ENCODE measurements at regions not wholly inside any gene's neighbourhood (a gene's known extent, or its start where the extent isn't known, plus 50 kb on each side); places are given as distances from the start of the nearest gene placed in this dataset.

DNA sequence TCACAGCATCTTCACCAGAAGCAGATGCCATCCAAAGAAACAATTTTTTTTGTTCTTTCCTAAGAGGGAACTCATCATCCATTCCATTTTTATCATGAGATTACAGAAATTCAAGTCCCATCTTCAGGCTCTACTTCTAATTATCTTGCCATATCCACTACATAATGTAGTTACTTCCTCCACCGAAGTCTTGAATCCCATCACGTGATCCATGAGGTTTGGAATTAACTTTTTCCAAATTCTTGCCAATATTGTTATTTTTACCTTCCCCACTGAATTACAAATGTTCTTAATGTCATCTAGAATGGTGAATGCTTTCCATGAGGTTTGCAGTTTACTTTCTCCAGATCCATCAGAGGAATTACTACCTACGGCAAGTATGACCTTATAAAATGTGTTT, 1014.7 kb upstream of the LRRN3 start:
- no peak overlapping the region for H3K27ac ChIP-seq (ENCODE audit: low read depth in 1 of 2, low read length in 2 of 2)
- no peak for DNase-seq (ENCODE audit: low spot score)
- TF ChIP-seq HNF4A (conservative IDR thresholded peaks at IDR 0.05): no peak
- TF ChIP-seq EGR1 (IDR thresholded peaks at IDR 0.05; ENCODE audit: low read depth in 2 of 2): no peak
- H3K9me3 ChIP-seq (ENCODE audit: control insufficient read depth in 4 of 4, low read length in 3 of 4): no peaks in the 10 kb centered on the region
- H3K36me3 ChIP-seq (ENCODE audit: control insufficient read depth in 4 of 4, insufficient read depth in 3 of 4, low read depth in 1 of 4, low read length in 3 of 4): no peaks in the 10 kb centered on the region
- H3K9ac ChIP-seq (ENCODE audit: low read depth in 1 of 2, low read length in 2 of 2): no peak overlapping the region
- no peaks in the 10 kb centered on the region for H3K4me1 ChIP-seq (ENCODE audit: control insufficient read depth in 4 of 4, insufficient read depth in 4 of 4, low read length in 3 of 4)
- 80% methylated on average over 3 of the region's 3 CpGs for WGBS
- H3K27me3 ChIP-seq (ENCODE audit: control insufficient read depth in 4 of 4, insufficient read depth in 4 of 4, low read length in 3 of 4): no peaks in the 10 kb centered on the region
- no peak overlapping the region for H3K4me3 ChIP-seq (ENCODE audit: low read depth in 1 of 3, low read length in 3 of 3)

DNA sequence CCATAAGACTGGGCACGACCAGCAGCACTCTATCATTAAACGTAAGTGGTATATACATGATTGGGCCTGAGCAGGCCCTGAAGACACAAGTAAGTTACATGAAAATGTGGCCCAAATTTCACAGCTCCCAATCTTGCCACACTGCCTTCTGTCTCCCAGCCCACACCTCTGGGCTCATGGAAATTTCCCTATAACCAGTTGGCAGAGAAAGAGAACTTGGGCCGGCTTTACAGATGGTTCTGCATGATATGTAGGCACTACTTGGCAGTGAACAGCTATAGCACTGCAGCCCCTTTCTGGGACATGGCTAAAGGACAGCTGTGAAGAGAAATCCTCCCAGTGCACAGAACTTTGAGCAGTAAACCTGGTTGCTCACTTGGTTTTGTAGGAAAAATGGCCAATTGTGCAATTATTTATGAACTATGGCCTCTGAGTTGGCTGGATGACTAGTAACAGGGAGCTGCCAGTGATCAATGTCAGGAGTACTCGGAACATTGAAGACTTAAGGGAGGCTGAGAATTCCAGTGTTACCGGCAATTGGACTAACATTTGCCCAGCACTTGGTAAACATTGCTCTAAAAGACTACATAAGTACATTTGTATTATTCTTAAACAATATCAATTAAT, 1006.6 kb upstream of the LRRN3 start:
- H3K4me3 ChIP-seq (ENCODE audit: low read depth in 1 of 3, low read length in 3 of 3): no peak overlapping the region
- no peaks in the 10 kb centered on the region for H3K9me3 ChIP-seq (ENCODE audit: control insufficient read depth in 4 of 4, low read length in 3 of 4)
- peaks cover 0 to 14% (median 7%) of the 10 kb centered on the region in 4 donors for H3K4me1 ChIP-seq (ENCODE audit: control insufficient read depth in 4 of 4, insufficient read depth in 4 of 4, low read length in 3 of 4)
- WGBS: 60% methylated on average over 5 of the region's 5 CpGs
- H3K9ac ChIP-seq (ENCODE audit: low read depth in 1 of 2, low read length in 2 of 2): no peak overlapping the region
- DNase-seq (ENCODE audit: low spot score): no peak
- no peak for TF ChIP-seq FOXA1 (IDR thresholded peaks at IDR 0.05)
- TF ChIP-seq RXRA (IDR thresholded peaks at IDR 0.05): peak; percentile 54 to 80
- peak; percentile 87 for TF ChIP-seq YY1 (IDR thresholded peaks at IDR 0.05)
- TF ChIP-seq TAF1 (conservative IDR thresholded peaks at IDR 0.05): peak; percentile 22
- TF ChIP-seq, protein P1, sequence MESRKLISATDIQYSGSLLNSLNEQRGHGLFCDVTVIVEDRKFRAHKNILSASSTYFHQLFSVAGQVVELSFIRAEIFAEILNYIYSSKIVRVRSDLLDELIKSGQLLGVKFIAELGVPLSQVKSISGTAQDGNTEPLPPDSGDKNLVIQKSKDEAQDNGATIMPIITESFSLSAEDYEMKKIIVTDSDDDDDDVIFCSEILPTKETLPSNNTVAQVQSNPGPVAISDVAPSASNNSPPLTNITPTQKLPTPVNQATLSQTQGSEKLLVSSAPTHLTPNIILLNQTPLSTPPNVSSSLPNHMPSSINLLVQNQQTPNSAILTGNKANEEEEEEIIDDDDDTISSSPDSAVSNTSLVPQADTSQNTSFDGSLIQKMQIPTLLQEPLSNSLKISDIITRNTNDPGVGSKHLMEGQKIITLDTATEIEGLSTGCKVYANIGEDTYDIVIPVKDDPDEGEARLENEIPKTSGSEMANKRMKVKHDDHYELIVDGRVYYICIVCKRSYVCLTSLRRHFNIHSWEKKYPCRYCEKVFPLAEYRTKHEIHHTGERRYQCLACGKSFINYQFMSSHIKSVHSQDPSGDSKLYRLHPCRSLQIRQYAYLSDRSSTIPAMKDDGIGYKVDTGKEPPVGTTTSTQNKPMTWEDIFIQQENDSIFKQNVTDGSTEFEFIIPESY (IDR thresholded peaks at IDR 0.05): peak; percentile 71
- TF ChIP-seq RAD21 (IDR thresholded peaks at IDR 0.05): peak; percentile 42 to 58
- peak in 1 of 2 donors; percentile 33 for TF ChIP-seq EGR1 (IDR thresholded peaks at IDR 0.05; ENCODE audit: low read depth in 2 of 2)
- TF ChIP-seq, protein P2, sequence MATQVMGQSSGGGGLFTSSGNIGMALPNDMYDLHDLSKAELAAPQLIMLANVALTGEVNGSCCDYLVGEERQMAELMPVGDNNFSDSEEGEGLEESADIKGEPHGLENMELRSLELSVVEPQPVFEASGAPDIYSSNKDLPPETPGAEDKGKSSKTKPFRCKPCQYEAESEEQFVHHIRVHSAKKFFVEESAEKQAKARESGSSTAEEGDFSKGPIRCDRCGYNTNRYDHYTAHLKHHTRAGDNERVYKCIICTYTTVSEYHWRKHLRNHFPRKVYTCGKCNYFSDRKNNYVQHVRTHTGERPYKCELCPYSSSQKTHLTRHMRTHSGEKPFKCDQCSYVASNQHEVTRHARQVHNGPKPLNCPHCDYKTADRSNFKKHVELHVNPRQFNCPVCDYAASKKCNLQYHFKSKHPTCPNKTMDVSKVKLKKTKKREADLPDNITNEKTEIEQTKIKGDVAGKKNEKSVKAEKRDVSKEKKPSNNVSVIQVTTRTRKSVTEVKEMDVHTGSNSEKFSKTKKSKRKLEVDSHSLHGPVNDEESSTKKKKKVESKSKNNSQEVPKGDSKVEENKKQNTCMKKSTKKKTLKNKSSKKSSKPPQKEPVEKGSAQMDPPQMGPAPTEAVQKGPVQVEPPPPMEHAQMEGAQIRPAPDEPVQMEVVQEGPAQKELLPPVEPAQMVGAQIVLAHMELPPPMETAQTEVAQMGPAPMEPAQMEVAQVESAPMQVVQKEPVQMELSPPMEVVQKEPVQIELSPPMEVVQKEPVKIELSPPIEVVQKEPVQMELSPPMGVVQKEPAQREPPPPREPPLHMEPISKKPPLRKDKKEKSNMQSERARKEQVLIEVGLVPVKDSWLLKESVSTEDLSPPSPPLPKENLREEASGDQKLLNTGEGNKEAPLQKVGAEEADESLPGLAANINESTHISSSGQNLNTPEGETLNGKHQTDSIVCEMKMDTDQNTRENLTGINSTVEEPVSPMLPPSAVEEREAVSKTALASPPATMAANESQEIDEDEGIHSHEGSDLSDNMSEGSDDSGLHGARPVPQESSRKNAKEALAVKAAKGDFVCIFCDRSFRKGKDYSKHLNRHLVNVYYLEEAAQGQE (IDR thresholded peaks at IDR 0.05): peak; percentile 53
- TF ChIP-seq, protein P3, sequence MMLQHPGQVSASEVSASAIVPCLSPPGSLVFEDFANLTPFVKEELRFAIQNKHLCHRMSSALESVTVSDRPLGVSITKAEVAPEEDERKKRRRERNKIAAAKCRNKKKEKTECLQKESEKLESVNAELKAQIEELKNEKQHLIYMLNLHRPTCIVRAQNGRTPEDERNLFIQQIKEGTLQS (IDR thresholded peaks at IDR 0.05): peak; percentile 61
- TF ChIP-seq, protein P4, sequence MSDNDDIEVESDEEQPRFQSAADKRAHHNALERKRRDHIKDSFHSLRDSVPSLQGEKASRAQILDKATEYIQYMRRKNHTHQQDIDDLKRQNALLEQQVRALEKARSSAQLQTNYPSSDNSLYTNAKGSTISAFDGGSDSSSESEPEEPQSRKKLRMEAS (IDR thresholded peaks at IDR 0.05): peak; percentile 69
- no peak for TF ChIP-seq GABPA (IDR thresholded peaks at IDR 0.05 in 1 of 2, conservative IDR thresholded peaks at IDR 0.05 in 1 of 2)
- peak; percentile 87 for TF ChIP-seq SP1 (IDR thresholded peaks at IDR 0.05)
- peak; percentile 20 for TF ChIP-seq FOXA2 (IDR thresholded peaks at IDR 0.05)
- TF ChIP-seq, protein P5, sequence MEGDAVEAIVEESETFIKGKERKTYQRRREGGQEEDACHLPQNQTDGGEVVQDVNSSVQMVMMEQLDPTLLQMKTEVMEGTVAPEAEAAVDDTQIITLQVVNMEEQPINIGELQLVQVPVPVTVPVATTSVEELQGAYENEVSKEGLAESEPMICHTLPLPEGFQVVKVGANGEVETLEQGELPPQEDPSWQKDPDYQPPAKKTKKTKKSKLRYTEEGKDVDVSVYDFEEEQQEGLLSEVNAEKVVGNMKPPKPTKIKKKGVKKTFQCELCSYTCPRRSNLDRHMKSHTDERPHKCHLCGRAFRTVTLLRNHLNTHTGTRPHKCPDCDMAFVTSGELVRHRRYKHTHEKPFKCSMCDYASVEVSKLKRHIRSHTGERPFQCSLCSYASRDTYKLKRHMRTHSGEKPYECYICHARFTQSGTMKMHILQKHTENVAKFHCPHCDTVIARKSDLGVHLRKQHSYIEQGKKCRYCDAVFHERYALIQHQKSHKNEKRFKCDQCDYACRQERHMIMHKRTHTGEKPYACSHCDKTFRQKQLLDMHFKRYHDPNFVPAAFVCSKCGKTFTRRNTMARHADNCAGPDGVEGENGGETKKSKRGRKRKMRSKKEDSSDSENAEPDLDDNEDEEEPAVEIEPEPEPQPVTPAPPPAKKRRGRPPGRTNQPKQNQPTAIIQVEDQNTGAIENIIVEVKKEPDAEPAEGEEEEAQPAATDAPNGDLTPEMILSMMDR (IDR thresholded peaks at IDR 0.05; ENCODE audit: low read depth, low read length, missing input control): no peak
- TF ChIP-seq HNF4G (IDR thresholded peaks at IDR 0.05): peak; percentile 90
- peak; percentile 44 for TF ChIP-seq NR2F2 (IDR thresholded peaks at IDR 0.05)
- TF ChIP-seq JUND (IDR thresholded peaks at IDR 0.05): peak; percentile 87 to 91
- TF ChIP-seq HNF4A (conservative IDR thresholded peaks at IDR 0.05): peak; percentile 96 to 98
- H3K27ac ChIP-seq (ENCODE audit: low read depth in 1 of 2, low read length in 2 of 2): peak overlapping the region; percentile 61 to 63
- H3K36me3 ChIP-seq (ENCODE audit: control insufficient read depth in 4 of 4, insufficient read depth in 3 of 4, low read depth in 1 of 4, low read length in 3 of 4): no peaks in the 10 kb centered on the region
- no peaks in the 10 kb centered on the region for H3K27me3 ChIP-seq (ENCODE audit: control insufficient read depth in 4 of 4, insufficient read depth in 4 of 4, low read length in 3 of 4)

Measured in liver (tissue), 8 donors.